ENCODE measurements at regions not wholly inside any gene's neighbourhood (a gene's known extent, or its start where the extent isn't known, plus 50 kb on each side); places are given as distances from the start of the nearest gene placed in this dataset.
"Not testable (repeated sequence)": the region's sequence is repeated elsewhere in the genome, so short reads cannot be mapped to it uniquely, and the experiment has no call there.

- not testable (repeated sequence) for H3K4me2 ChIP-seq (ENCODE audit: insufficient read depth, insufficient read length, low read length); H3K4me3 Mint-ChIP-seq; H4K91ac ChIP-seq (ENCODE audit: insufficient read length, low read depth, low read length)
Observed at GRCh38 chr10:47676102-47676501, 87.3 kb downstream of the SYT15B start.

GRCh38 chr10:47675577-47675976 is 87.8 kb downstream of the SYT15B start:
- H4K8ac ChIP-seq (replicated peaks; ENCODE audit: insufficient read length, low read depth, low read length); H3K4me1 ChIP-seq (ENCODE audit: insufficient read depth, low read length); H3K23me2 ChIP-seq (ENCODE audit: insufficient read length, low read depth, low read length, poor library complexity, severe bottlenecking); H2AFZ ChIP-seq (ENCODE audit: low read length); H2BK5ac ChIP-seq (ENCODE audit: insufficient read length, low read length); H3K79me1 ChIP-seq (ENCODE audit: insufficient read depth, low read depth, low read length, poor library complexity, severe bottlenecking); H3K79me2 ChIP-seq (ENCODE audit: insufficient read depth, low read length); H4K91ac ChIP-seq (ENCODE audit: insufficient read length, low read depth, low read length); H2BK20ac ChIP-seq (ENCODE audit: low read depth, low read length, poor library complexity, severe bottlenecking); H3K9ac ChIP-seq (ENCODE audit: extremely low read depth, insufficient read length, low read length); H4K5ac ChIP-seq (ENCODE audit: insufficient read length, low read depth, low read length); H3K27ac ChIP-seq (ENCODE audit: insufficient read length, low read depth, low read length); H2BK15ac ChIP-seq (ENCODE audit: low read depth, low read length); H2AK5ac ChIP-seq (ENCODE audit: insufficient read length, low read length); H3K4me3 Mint-ChIP-seq; DNase-seq; H3K9me3 ChIP-seq (ENCODE audit: control insufficient read depth, low read depth, low read length); H2BK120ac ChIP-seq (ENCODE audit: low read depth, low read length, poor library complexity, severe bottlenecking); H3K36me3 Mint-ChIP-seq (ENCODE audit: insufficient read depth in 1 of 3, low read depth in 3 of 3); H3K27me3 ChIP-seq (ENCODE audit: insufficient read depth, low read length); H3K4ac ChIP-seq (ENCODE audit: low read depth, low read length); H3T11ph ChIP-seq (ENCODE audit: low read length); H3K4me1 Mint-ChIP-seq; H3K18ac ChIP-seq (ENCODE audit: insufficient read length, low read depth, low read length); H3K27me3 Mint-ChIP-seq (ENCODE audit: low read depth); H3K27ac Mint-ChIP-seq; H4K20me1 ChIP-seq (ENCODE audit: control insufficient read depth, insufficient read depth, insufficient read length); H3K9me3 Mint-ChIP-seq; H3K56ac ChIP-seq (ENCODE audit: insufficient read length, low read depth, low read length); H2BK12ac ChIP-seq (ENCODE audit: insufficient read length, low read depth, low read length); H3K4me2 ChIP-seq (ENCODE audit: insufficient read depth, insufficient read length, low read length); H3K23ac ChIP-seq (ENCODE audit: insufficient read length, low read depth, low read length); H3K14ac ChIP-seq (ENCODE audit: insufficient read depth, low read length): not testable (repeated sequence)

More at GRCh38 chr10:47676102-47676501, 87.3 kb downstream of the SYT15B start:
- not testable (repeated sequence) for H2BK20ac ChIP-seq (ENCODE audit: low read depth, low read length, poor library complexity, severe bottlenecking); H3K79me2 ChIP-seq (ENCODE audit: insufficient read depth, low read length); H3K9me3 Mint-ChIP-seq; H4K20me1 ChIP-seq (ENCODE audit: control insufficient read depth, insufficient read depth, insufficient read length); H3K14ac ChIP-seq (ENCODE audit: insufficient read depth, low read length); H2BK12ac ChIP-seq (ENCODE audit: insufficient read length, low read depth, low read length); H3K4me1 ChIP-seq (ENCODE audit: insufficient read depth, low read length); H3K27ac Mint-ChIP-seq; H3K9me3 ChIP-seq (ENCODE audit: control insufficient read depth, low read depth, low read length); H4K5ac ChIP-seq (ENCODE audit: insufficient read length, low read depth, low read length); H3K27me3 Mint-ChIP-seq (ENCODE audit: low read depth); H3K4me1 Mint-ChIP-seq; H3K79me1 ChIP-seq (ENCODE audit: insufficient read depth, low read depth, low read length, poor library complexity, severe bottlenecking); H3K9ac ChIP-seq (ENCODE audit: extremely low read depth, insufficient read length, low read length); H2AK5ac ChIP-seq (ENCODE audit: insufficient read length, low read length); H2BK120ac ChIP-seq (ENCODE audit: low read depth, low read length, poor library complexity, severe bottlenecking); H3T11ph ChIP-seq (ENCODE audit: low read length); H3K23ac ChIP-seq (ENCODE audit: insufficient read length, low read depth, low read length); DNase-seq; H3K56ac ChIP-seq (ENCODE audit: insufficient read length, low read depth, low read length); H4K8ac ChIP-seq (replicated peaks; ENCODE audit: insufficient read length, low read depth, low read length); H2BK5ac ChIP-seq (ENCODE audit: insufficient read length, low read length); H3K18ac ChIP-seq (ENCODE audit: insufficient read length, low read depth, low read length); H3K27me3 ChIP-seq (ENCODE audit: insufficient read depth, low read length); H3K36me3 Mint-ChIP-seq (ENCODE audit: insufficient read depth in 1 of 3, low read depth in 3 of 3); H2BK15ac ChIP-seq (ENCODE audit: low read depth, low read length); H3K4ac ChIP-seq (ENCODE audit: low read depth, low read length); H2AFZ ChIP-seq (ENCODE audit: low read length); H3K27ac ChIP-seq (ENCODE audit: insufficient read length, low read depth, low read length); H3K23me2 ChIP-seq (ENCODE audit: insufficient read length, low read depth, low read length, poor library complexity, severe bottlenecking)
- no CpG with 5 or more reads among the region's 1 CpG for WGBS (ENCODE audit: extremely low coverage, insufficient read length, low lambda C conversion rate)

- H3K36me3 Mint-ChIP-seq (ENCODE audit: insufficient read depth in 1 of 3, low read depth in 3 of 3); H3K23me2 ChIP-seq (ENCODE audit: insufficient read length, low read depth, low read length, poor library complexity, severe bottlenecking); H4K5ac ChIP-seq (ENCODE audit: insufficient read length, low read depth, low read length); H2AK5ac ChIP-seq (ENCODE audit: insufficient read length, low read length); H3K4me1 ChIP-seq (ENCODE audit: insufficient read depth, low read length); H2BK15ac ChIP-seq (ENCODE audit: low read depth, low read length); H2BK12ac ChIP-seq (ENCODE audit: insufficient read length, low read depth, low read length); H3K79me1 ChIP-seq (ENCODE audit: insufficient read depth, low read depth, low read length, poor library complexity, severe bottlenecking); H3K27me3 Mint-ChIP-seq (ENCODE audit: low read depth); H4K20me1 ChIP-seq (ENCODE audit: control insufficient read depth, insufficient read depth, insufficient read length); H2BK120ac ChIP-seq (ENCODE audit: low read depth, low read length, poor library complexity, severe bottlenecking); H4K8ac ChIP-seq (replicated peaks; ENCODE audit: insufficient read length, low read depth, low read length); H3K56ac ChIP-seq (ENCODE audit: insufficient read length, low read depth, low read length); H3K18ac ChIP-seq (ENCODE audit: insufficient read length, low read depth, low read length); H3K9me3 ChIP-seq (ENCODE audit: control insufficient read depth, low read depth, low read length); H4K91ac ChIP-seq (ENCODE audit: insufficient read length, low read depth, low read length); H2BK5ac ChIP-seq (ENCODE audit: insufficient read length, low read length); H3K4me3 Mint-ChIP-seq; H3T11ph ChIP-seq (ENCODE audit: low read length); H3K27ac ChIP-seq (ENCODE audit: insufficient read length, low read depth, low read length); H2BK20ac ChIP-seq (ENCODE audit: low read depth, low read length, poor library complexity, severe bottlenecking); H3K9me3 Mint-ChIP-seq; H3K27ac Mint-ChIP-seq; H3K9ac ChIP-seq (ENCODE audit: extremely low read depth, insufficient read length, low read length); H3K4me1 Mint-ChIP-seq; H2AFZ ChIP-seq (ENCODE audit: low read length); H3K14ac ChIP-seq (ENCODE audit: insufficient read depth, low read length); H3K4ac ChIP-seq (ENCODE audit: low read depth, low read length); H3K27me3 ChIP-seq (ENCODE audit: insufficient read depth, low read length); H3K23ac ChIP-seq (ENCODE audit: insufficient read length, low read depth, low read length); H3K79me2 ChIP-seq (ENCODE audit: insufficient read depth, low read length); DNase-seq; H3K4me2 ChIP-seq (ENCODE audit: insufficient read depth, insufficient read length, low read length): not testable (repeated sequence)
- no CpG with 5 or more reads among the region's 1 CpG for WGBS (ENCODE audit: extremely low coverage, insufficient read length, low lambda C conversion rate)
Observed at GRCh38 chr10:47673128-47673527, 90.3 kb downstream of the SYT15B start.

Data from H9 (cell line).